GM21723 (cell line): ENCODE measurements at regions not wholly inside any gene's neighbourhood (a gene's known extent, or its start where the extent isn't known, plus 50 kb on each side); places are given as distances from the start of the nearest gene placed in this dataset.
"Not testable (repeated sequence)": the region's sequence is repeated elsewhere in the genome, so short reads cannot be mapped to it uniquely, and the experiment has no call there.

Experiments used
- ATAC-seq: cut with Tn5 transposase; IDR thresholded peaks from one replicate; pipeline ENCODE4 v1.9.1; 2021; ENCODE audit warnings: mild to moderate bottlenecking, moderate library complexity; ENCODE audit not compliant: unreplicated experiment

GRCh38 chr9:25816439-25816838, 138.2 kb upstream of the TUSC1 start:
- no peak for ATAC-seq

GRCh38 chr9:25814023-25814422, 135.8 kb upstream of the TUSC1 start:
- ATAC-seq, result no peak

GRCh38 chr9:25813478-25813877, 135.2 kb upstream of the TUSC1 start:
- no peak for ATAC-seq

- ATAC-seq, result no peak
Observed at GRCh38 chr9:25808554-25808953, 130.3 kb upstream of the TUSC1 start.

GRCh38 chr9:25804856-25805255, 126.6 kb upstream of the TUSC1 start:
- ATAC-seq, result no peak

GRCh38 chr9:25801989-25802388, 123.7 kb upstream of the TUSC1 start:
- not testable (repeated sequence) for ATAC-seq

- no peak for ATAC-seq
Observed at GRCh38 chr9:25773805-25774204, 95.6 kb upstream of the TUSC1 start.

GRCh38 chr9:25755951-25756350, 77.7 kb upstream of the TUSC1 start:
- no peak for ATAC-seq

- no peak for ATAC-seq
Observed at GRCh38 chr9:25752398-25752797, 74.2 kb upstream of the TUSC1 start.

GRCh38 chr9:25742256-25742655, 64.0 kb upstream of the TUSC1 start:
- ATAC-seq, result no peak

- ATAC-seq, result no peak
Observed at GRCh38 chr9:25733336-25733982, 55.2 kb upstream of the TUSC1 start.

- ATAC-seq, result not testable (repeated sequence)
Observed at GRCh38 chr9:25731895-25732794, 53.9 kb upstream of the TUSC1 start.
